Keratinocyte (primary cell): ENCODE measurements at regions not wholly inside any gene's neighbourhood (a gene's known extent, or its start where the extent isn't known, plus 50 kb on each side); places are given as distances from the start of the nearest gene placed in this dataset.

Experiments used
- EZH2 ChIP-seq: IDR thresholded peaks from one replicate; pipeline ENCODE4 v1.6.1; 2012; ENCODE audit warnings: inconsistent platforms, mild to moderate bottlenecking, low read length, moderate library complexity
- TF ChIP-seq, protein P1 (sequence below), 3 experiments: IDR thresholded peaks in 1 of 3; conservative IDR thresholded peaks in 1 of 3; optimal IDR thresholded peaks in 1 of 3; 2 replicates in 2 of 3; 3 replicates in 1 of 3; pipeline versions ENCODE3 to v1.5.1; 2011; ENCODE audit warnings: low read length in 3 of 3, mild to moderate bottlenecking in 3 of 3, moderate library complexity in 2 of 3, control low read depth in 1 of 3, inconsistent platforms in 1 of 3; ENCODE audit not compliant: insufficient read depth in 2 of 3; ENCODE audit errors: extremely low read depth in 1 of 3

DNA sequence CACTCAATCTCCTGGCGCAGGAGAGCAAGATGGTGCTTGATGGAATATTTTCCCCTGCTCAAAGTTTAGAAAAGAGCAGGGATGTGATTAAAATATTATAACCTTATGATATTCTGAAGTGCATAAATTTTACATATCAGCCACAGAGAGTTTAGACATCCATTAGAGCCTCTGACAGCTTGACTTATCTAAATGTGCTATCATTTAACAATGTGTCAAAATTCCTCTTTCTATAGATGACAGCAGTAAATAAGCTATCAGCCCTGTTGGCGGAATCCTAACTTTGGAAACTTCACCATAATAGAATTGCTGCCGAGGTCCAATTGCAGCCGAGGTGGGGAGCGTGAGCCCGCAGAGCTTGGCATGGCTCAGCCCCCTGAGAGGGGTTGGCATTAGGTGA lies 117.7 kb upstream of the MYL2 start:
- no peak for TF ChIP-seq EZH2
- TF ChIP-seq, protein P1, sequence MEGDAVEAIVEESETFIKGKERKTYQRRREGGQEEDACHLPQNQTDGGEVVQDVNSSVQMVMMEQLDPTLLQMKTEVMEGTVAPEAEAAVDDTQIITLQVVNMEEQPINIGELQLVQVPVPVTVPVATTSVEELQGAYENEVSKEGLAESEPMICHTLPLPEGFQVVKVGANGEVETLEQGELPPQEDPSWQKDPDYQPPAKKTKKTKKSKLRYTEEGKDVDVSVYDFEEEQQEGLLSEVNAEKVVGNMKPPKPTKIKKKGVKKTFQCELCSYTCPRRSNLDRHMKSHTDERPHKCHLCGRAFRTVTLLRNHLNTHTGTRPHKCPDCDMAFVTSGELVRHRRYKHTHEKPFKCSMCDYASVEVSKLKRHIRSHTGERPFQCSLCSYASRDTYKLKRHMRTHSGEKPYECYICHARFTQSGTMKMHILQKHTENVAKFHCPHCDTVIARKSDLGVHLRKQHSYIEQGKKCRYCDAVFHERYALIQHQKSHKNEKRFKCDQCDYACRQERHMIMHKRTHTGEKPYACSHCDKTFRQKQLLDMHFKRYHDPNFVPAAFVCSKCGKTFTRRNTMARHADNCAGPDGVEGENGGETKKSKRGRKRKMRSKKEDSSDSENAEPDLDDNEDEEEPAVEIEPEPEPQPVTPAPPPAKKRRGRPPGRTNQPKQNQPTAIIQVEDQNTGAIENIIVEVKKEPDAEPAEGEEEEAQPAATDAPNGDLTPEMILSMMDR (optimal IDR thresholded peaks at IDR 0.05 in 1 of 3, IDR thresholded peaks at IDR 0.05 in 1 of 3, conservative IDR thresholded peaks at IDR 0.05 in 1 of 3; ENCODE audit: extremely low read depth in 1 of 3, insufficient read depth in 2 of 3, low read length in 3 of 3): no peak
